B cell (primary cell): ENCODE measurements at regions not wholly inside any gene's neighbourhood (a gene's known extent, or its start where the extent isn't known, plus 50 kb on each side); places are given as distances from the start of the nearest gene placed in this dataset.

Experiments used
- CTCF ChIP-seq: fragments of 200-600 bp; IDR thresholded peaks from one replicate; pipeline ENCODE4 v1.8.0; 2022; ENCODE audit warnings: antibody characterized with exemption, mild to moderate bottlenecking
- EZH2 ChIP-seq: IDR thresholded peaks from 2 replicates; pipeline ENCODE4 v1.6.1; 2012; ENCODE audit warnings: borderline replicate concordance, low read depth, mild to moderate bottlenecking, moderate library complexity, low read length; ENCODE audit not compliant: insufficient read depth, poor library complexity, severe bottlenecking

- TF ChIP-seq CTCF (no peak), EZH2 (no peak)
These were observed 192.1 kb upstream of the PCDH15 start for GRCh38 chr10:54993148-54993547.
